Activated CD4-positive, alpha-beta memory T cell treated with anti-CD3 and anti-CD28 coated beads for 36 hours (primary cell): ENCODE measurements at regions not wholly inside any gene's neighbourhood (a gene's known extent, or its start where the extent isn't known, plus 50 kb on each side); places are given as distances from the start of the nearest gene placed in this dataset.

ENCODE experiments used
- CTCF ChIA-PET: fragments of 350-600 bp; sonication (Branson Sonifier 250); formaldehyde crosslinking; loops from one replicate; lab custom pipeline; 2021; ENCODE audit warnings: antibody characterized with exemption, inconsistent platforms; lab: Charles Lee
- POLR2A ChIA-PET: fragments of 350-600 bp; sonication (Branson Sonifier 250); formaldehyde crosslinking; loops from one replicate; lab custom pipeline; 2021; ENCODE audit warnings: antibody characterized with exemption; lab: Charles Lee
- DNase-seq: peaks from one replicate; pipeline ENCODE4 v3.0.0-alpha.2; 2020
- H3K27ac Mint-ChIP-seq: one replicate; pipeline ENCODE4 v1.8.0; 2021; ENCODE audit warnings: mixed read lengths
- H3K27me3 Mint-ChIP-seq: one replicate; pipeline ENCODE4 v1.8.0; 2021; ENCODE audit warnings: mixed read lengths
- H3K36me3 Mint-ChIP-seq: one replicate; pipeline ENCODE4 v1.8.0; 2021; ENCODE audit warnings: mixed read lengths
- H3K4me1 Mint-ChIP-seq: one replicate; pipeline ENCODE4 v1.8.0; 2021; ENCODE audit warnings: low read depth, mixed read lengths
- H3K4me3 Mint-ChIP-seq: one replicate; pipeline ENCODE4 v1.8.0; 2021; ENCODE audit warnings: mild to moderate bottlenecking, mixed read lengths
- H3K9me3 Mint-ChIP-seq: one replicate; pipeline ENCODE4 v1.8.0; 2021; ENCODE audit warnings: mixed read lengths
- intact Hi-C: fragments of 100-400 bp; cut with micrococcal nuclease; formaldehyde crosslinking; loops from one replicate; pipeline ENCODE4 v1.15.1; 2023

GRCh38 chr2:35891528-35891927 lies 464.1 kb upstream of the CRIM1 start:
- Mint-ChIP-seq H3K4me3 (no peak overlapping the region), H3K27me3 (no peaks in the 10 kb centered on the region), H3K36me3 (no peaks in the 10 kb centered on the region), H3K9me3 (no peaks in the 10 kb centered on the region), H3K4me1 (peaks cover 16% of the 10 kb centered on the region), H3K27ac (no peak overlapping the region)
- ChIA-PET POLR2A (no interaction called here), CTCF (no interaction called here)
- intact Hi-C loops = no loop called here
- no peak for DNase-seq

GRCh38 chr2:35887146-35887545 lies 468.4 kb upstream of the CRIM1 start:
- intact Hi-C loops = no loop called here

GRCh38 chr2:35873921-35874320 lies 481.7 kb upstream of the CRIM1 start:
- no peaks in the 10 kb centered on the region for H3K4me1 Mint-ChIP-seq
- ChIA-PET POLR2A (no interaction called here), CTCF (no interaction called here)
- no peak for DNase-seq
- intact Hi-C loops = no loop called here
- no peaks in the 10 kb centered on the region for H3K36me3 Mint-ChIP-seq
- no peaks in the 10 kb centered on the region for H3K9me3 Mint-ChIP-seq
- H3K27me3 Mint-ChIP-seq = peaks cover 3% of the 10 kb centered on the region
- H3K4me3 Mint-ChIP-seq = no peak overlapping the region
- no peak overlapping the region for H3K27ac Mint-ChIP-seq

More at GRCh38 chr2:35887146-35887545, 468.4 kb upstream of the CRIM1 start:
- POLR2A ChIA-PET = no interaction called here
- Mint-ChIP-seq H3K27me3 (no peaks in the 10 kb centered on the region), H3K36me3 (no peaks in the 10 kb centered on the region), H3K27ac (no peak overlapping the region), H3K4me3 (no peak overlapping the region), H3K4me1 (peaks cover 7% of the 10 kb centered on the region), H3K9me3 (no peaks in the 10 kb centered on the region)
- CTCF ChIA-PET = no interaction called here
- no peak for DNase-seq

- H3K27me3 Mint-ChIP-seq = peaks cover 3% of the 10 kb centered on the region
- ChIA-PET POLR2A (no interaction called here), CTCF (no interaction called here)
- no peak for DNase-seq
- no peaks in the 10 kb centered on the region for H3K4me1 Mint-ChIP-seq
- H3K9me3 Mint-ChIP-seq = no peaks in the 10 kb centered on the region
- H3K4me3 Mint-ChIP-seq = no peak overlapping the region
- H3K36me3 Mint-ChIP-seq = no peaks in the 10 kb centered on the region
- H3K27ac Mint-ChIP-seq = no peak overlapping the region
- intact Hi-C loops = no loop called here
These were observed 483.9 kb upstream of the CRIM1 start for GRCh38 chr2:35871672-35872071.

DNA sequence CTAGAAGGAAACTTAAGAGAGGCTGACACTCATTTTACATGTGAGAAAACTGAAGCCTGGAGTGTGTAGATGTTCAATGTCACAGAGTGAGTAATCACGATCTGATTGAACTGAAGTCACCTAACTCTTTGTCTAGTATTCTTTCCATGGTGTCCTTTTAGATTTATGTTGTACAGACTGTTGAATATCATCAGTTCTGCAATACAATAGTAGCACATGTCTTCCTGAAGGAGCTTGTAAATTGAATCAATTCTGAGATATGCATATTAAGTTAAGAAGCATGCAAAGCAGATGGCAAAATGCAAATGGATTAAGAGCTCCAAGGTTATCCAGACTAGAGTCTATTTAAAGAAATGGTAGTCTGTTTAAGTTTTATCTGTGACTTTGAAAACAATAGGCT lies 484.9 kb upstream of the CRIM1 start:
- peaks cover 3% of the 10 kb centered on the region for H3K27me3 Mint-ChIP-seq
- intact Hi-C loops = no loop called here
- no peak overlapping the region for H3K4me3 Mint-ChIP-seq
- H3K36me3 Mint-ChIP-seq = no peaks in the 10 kb centered on the region
- CTCF ChIA-PET = no interaction called here
- DNase-seq = no peak
- no peaks in the 10 kb centered on the region for H3K4me1 Mint-ChIP-seq
- H3K9me3 Mint-ChIP-seq = no peaks in the 10 kb centered on the region
- H3K27ac Mint-ChIP-seq = no peak overlapping the region
- POLR2A ChIA-PET = no interaction called here

GRCh38 chr2:35864141-35864540 lies 491.4 kb upstream of the CRIM1 start:
- ChIA-PET CTCF (no interaction called here), POLR2A (no interaction called here)
- H3K27ac Mint-ChIP-seq = no peak overlapping the region
- H3K4me3 Mint-ChIP-seq = no peak overlapping the region
- H3K27me3 Mint-ChIP-seq = peaks cover 5% of the 10 kb centered on the region
- H3K36me3 Mint-ChIP-seq = no peaks in the 10 kb centered on the region
- intact Hi-C loops = no loop called here
- no peaks in the 10 kb centered on the region for H3K4me1 Mint-ChIP-seq
- no peak for DNase-seq
- H3K9me3 Mint-ChIP-seq = no peaks in the 10 kb centered on the region

- no peak overlapping the region for H3K27ac Mint-ChIP-seq
- no peaks in the 10 kb centered on the region for H3K4me1 Mint-ChIP-seq
- ChIA-PET CTCF (no interaction called here), POLR2A (no interaction called here)
- DNase-seq = no peak
- no peaks in the 10 kb centered on the region for H3K36me3 Mint-ChIP-seq
- intact Hi-C loops = no loop called here
- peaks cover 3% of the 10 kb centered on the region for H3K27me3 Mint-ChIP-seq
- no peaks in the 10 kb centered on the region for H3K9me3 Mint-ChIP-seq
- H3K4me3 Mint-ChIP-seq = no peak overlapping the region
These were observed 497.4 kb upstream of the CRIM1 start for GRCh38 chr2:35858216-35858615.

- Mint-ChIP-seq H3K4me1 (no peaks in the 10 kb centered on the region), H3K36me3 (no peaks in the 10 kb centered on the region), H3K4me3 (no peak overlapping the region), H3K27me3 (peaks cover 1% of the 10 kb centered on the region), H3K27ac (no peak overlapping the region), H3K9me3 (no peaks in the 10 kb centered on the region)
- ChIA-PET CTCF (no interaction called here), POLR2A (no interaction called here)
- no peak for DNase-seq
- intact Hi-C loops = no loop called here
These were observed 498.1 kb upstream of the CRIM1 start for GRCh38 chr2:35857498-35857897.

DNA sequence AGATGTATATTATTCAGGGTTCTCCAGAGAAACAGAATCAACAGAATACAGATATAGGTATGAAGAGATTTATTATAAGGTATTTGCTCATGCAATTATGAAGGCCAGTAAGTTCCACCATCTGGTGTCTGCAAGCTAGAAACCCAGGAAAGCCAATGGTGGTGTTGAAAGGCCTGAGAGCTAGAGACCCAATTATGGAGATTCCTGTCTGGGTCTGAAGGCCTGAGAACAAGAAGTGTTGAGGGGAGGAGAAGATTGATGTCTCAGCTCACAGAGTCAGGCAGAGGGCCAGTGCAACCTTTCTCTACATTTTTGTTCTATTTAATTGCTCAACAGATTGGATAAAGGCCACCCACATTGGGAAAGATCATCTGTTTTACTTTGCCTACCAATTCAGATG lies 524.2 kb upstream of the CRIM1 start:
- Mint-ChIP-seq H3K4me3 (no peak overlapping the region), H3K27me3 (peaks cover 7% of the 10 kb centered on the region), H3K4me1 (no peaks in the 10 kb centered on the region), H3K9me3 (no peaks in the 10 kb centered on the region), H3K27ac (no peak overlapping the region), H3K36me3 (no peaks in the 10 kb centered on the region)
- CTCF ChIA-PET = no interaction called here
- intact Hi-C loops = no loop called here
- POLR2A ChIA-PET = no interaction called here
- DNase-seq = no peak

DNA sequence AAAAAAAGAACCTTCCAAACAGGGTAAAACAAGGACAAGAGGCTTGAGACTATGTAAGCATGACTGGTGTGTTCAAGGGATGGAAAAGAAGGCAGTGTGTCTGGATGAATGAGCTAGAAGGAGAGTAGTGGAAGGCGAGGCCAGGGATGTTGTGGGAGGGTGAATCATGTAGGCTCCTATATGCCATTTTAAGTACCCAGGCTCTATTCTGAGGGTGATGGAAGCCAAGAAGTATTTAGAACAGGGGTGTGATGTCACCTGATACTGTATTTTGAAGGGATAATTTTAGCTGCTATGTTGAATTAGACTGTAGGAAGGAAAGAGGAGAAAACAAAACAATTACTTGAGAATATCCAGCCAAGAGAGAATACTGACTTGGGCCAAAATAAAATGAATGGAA lies 524.7 kb upstream of the CRIM1 start:
- H3K27ac Mint-ChIP-seq = no peak overlapping the region
- H3K9me3 Mint-ChIP-seq = no peaks in the 10 kb centered on the region
- DNase-seq = no peak
- no peak overlapping the region for H3K4me3 Mint-ChIP-seq
- intact Hi-C loops = no loop called here
- CTCF ChIA-PET = no interaction called here
- no peaks in the 10 kb centered on the region for H3K36me3 Mint-ChIP-seq
- no peaks in the 10 kb centered on the region for H3K4me1 Mint-ChIP-seq
- H3K27me3 Mint-ChIP-seq = peaks cover 7% of the 10 kb centered on the region
- POLR2A ChIA-PET = no interaction called here

- Mint-ChIP-seq H3K27ac (no peak overlapping the region), H3K4me3 (no peak overlapping the region), H3K4me1 (no peaks in the 10 kb centered on the region), H3K27me3 (peaks cover 6% of the 10 kb centered on the region), H3K9me3 (no peaks in the 10 kb centered on the region), H3K36me3 (no peaks in the 10 kb centered on the region)
- ChIA-PET CTCF (no interaction called here), POLR2A (no interaction called here)
- DNase-seq = no peak
- intact Hi-C loops = no loop called here
These were observed 528.5 kb upstream of the CRIM1 start for GRCh38 chr2:35827086-35827485.

DNA sequence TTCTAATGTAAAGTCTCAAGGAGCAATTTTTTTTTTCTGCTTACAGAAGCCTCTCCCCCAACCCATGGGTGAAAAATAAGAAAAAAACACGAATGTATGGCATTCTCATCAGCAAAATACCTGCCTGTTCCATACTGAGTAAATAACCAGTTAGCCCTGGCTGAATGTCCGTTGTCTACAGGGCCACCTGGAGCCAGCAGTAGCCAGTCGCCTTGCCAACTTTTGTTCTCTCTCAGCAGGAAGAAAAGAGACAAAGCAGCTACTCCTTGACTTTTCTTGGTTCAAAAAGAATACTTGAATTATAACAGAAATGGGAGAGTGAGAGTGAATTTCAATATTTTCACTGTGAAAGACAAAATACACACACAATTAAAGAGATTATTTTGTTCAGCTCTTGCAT lies 532.9 kb upstream of the CRIM1 start:
- intact Hi-C loops = no loop called here
- H3K4me1 Mint-ChIP-seq = no peaks in the 10 kb centered on the region
- ChIA-PET CTCF (no interaction called here), POLR2A (no interaction called here)
- peaks cover 4% of the 10 kb centered on the region for H3K27me3 Mint-ChIP-seq
- H3K4me3 Mint-ChIP-seq = no peak overlapping the region
- no peak overlapping the region for H3K27ac Mint-ChIP-seq
- no peaks in the 10 kb centered on the region for H3K36me3 Mint-ChIP-seq
- no peak for DNase-seq
- H3K9me3 Mint-ChIP-seq = no peaks in the 10 kb centered on the region

DNA sequence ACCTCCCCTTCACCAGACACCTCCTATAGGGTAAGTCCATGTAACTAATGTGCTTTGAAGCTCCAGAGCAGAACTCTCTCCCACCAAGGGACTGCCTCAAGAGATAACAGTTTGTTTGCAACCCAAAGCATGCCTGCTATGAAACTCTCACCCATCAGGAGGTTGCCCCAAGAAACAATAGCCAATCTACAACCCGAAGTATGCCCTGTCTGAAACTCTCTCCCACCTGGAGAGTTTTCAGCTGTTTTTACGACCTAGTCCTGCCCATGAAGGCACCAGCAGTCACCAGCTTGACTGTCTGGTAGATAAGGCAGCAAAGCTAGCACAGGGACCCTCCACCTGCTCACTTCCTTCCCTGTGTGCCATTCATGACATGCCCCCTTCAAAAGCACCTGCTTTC lies 533.9 kb upstream of the CRIM1 start:
- POLR2A ChIA-PET = no interaction called here
- no peak overlapping the region for H3K27ac Mint-ChIP-seq
- CTCF ChIA-PET = no interaction called here

GRCh38 chr2:35820391-35820790 lies 535.2 kb upstream of the CRIM1 start:
- no peak overlapping the region for H3K27ac Mint-ChIP-seq
- H3K4me3 Mint-ChIP-seq = no peak overlapping the region
- H3K36me3 Mint-ChIP-seq = no peaks in the 10 kb centered on the region
- peaks cover 7% of the 10 kb centered on the region for H3K27me3 Mint-ChIP-seq
- POLR2A ChIA-PET = no interaction called here
- no peaks in the 10 kb centered on the region for H3K9me3 Mint-ChIP-seq
- CTCF ChIA-PET = no interaction called here
- H3K4me1 Mint-ChIP-seq = no peaks in the 10 kb centered on the region
- DNase-seq = no peak
- intact Hi-C loops = no loop called here

More for the DNA sequence above, 533.9 kb upstream of the CRIM1 start:
- H3K4me1 Mint-ChIP-seq = no peaks in the 10 kb centered on the region
- peaks cover 4% of the 10 kb centered on the region for H3K27me3 Mint-ChIP-seq
- no peak for DNase-seq
- H3K4me3 Mint-ChIP-seq = no peak overlapping the region
- H3K9me3 Mint-ChIP-seq = no peaks in the 10 kb centered on the region
- no peaks in the 10 kb centered on the region for H3K36me3 Mint-ChIP-seq
- intact Hi-C loops = no loop called here
